NT2/D1 (cell line): ENCODE measurements at regions not wholly inside any gene's neighbourhood (a gene's known extent, or its start where the extent isn't known, plus 50 kb on each side); places are given as distances from the start of the nearest gene placed in this dataset.

Source experiments
- SUZ12 ChIP-seq: IDR thresholded peaks from 2 replicates; pipeline ENCODE4 v1.6.1; 2011; ENCODE audit not compliant: insufficient read length, insufficient read depth; ENCODE audit errors: extremely low read depth
- YY1 ChIP-seq: IDR thresholded peaks from 2 replicates; pipeline ENCODE4 v1.6.1; 2011; ENCODE audit not compliant: insufficient read length, insufficient read depth
- ZNF274 ChIP-seq: IDR thresholded peaks from 2 replicates; pipeline ENCODE4 v1.6.1; 2011; ENCODE audit warnings: mild to moderate bottlenecking, low read depth, low read length

DNA sequence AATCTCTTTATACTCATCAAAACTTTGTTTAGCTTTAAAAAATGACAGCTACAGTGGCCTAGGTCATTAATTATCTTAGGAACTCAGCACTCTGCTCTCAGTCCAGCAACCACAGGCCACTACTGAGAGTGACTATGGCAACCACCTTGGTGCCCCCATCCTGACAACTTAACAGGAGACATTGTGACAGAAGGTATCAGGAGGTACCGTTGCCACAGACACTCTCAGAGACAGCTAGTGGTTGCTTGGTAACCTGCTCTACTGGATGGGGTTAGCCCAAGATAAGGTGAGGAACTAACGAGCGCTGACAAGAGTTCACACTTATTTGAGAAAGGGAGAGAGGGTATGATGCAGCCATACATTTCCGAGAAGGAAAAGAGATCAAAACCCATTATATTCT, 76.1 kb upstream of the TFAP2D start:
- TF ChIP-seq YY1 (no peak), ZNF274 (no peak), SUZ12 (no peak)
